ENCODE measurements at regions not wholly inside any gene's neighbourhood (a gene's known extent, or its start where the extent isn't known, plus 50 kb on each side); places are given as distances from the start of the nearest gene placed in this dataset.

DNA sequence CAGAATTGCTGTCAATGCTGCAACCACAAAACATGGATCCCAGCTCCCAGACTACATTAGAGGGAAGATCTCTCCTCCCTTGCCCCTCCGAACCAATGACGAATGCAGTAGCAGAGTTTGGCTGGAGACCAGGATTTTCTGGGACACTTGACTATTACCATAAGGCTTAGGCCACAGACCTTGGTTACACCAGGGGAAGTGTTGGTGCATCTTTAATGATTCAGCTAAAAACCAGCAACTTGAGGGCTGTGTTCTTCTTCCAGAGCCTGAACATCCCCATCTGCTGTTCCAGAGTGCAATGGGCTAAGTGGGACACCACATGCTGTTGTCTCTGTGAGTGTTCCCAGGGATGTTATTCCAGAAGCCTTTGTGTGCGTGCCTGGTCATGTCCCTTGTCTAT is 528.2 kb downstream of the LMO7 start:
- FAIRE-seq, result no peak

DNA sequence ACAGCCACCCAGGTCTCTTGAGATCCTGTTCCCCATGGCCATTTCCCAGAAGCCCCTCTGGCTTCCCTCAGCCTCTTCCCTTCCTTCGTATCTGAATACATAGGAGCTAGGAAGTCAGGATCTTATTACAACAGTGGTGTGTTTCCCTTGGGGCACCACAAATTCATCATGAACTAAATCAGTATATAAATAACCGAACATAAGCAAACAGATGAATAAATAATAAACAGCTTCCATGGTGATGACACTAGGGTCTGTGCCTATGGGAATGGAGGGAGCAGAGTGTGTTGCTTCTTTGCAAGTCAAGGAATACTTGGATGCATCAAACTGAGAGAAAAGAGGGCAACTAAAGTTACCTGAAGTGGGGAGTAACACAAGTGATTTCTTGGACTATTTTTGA is 527.6 kb downstream of the LMO7 start:
- FAIRE-seq, result no peak

DNA sequence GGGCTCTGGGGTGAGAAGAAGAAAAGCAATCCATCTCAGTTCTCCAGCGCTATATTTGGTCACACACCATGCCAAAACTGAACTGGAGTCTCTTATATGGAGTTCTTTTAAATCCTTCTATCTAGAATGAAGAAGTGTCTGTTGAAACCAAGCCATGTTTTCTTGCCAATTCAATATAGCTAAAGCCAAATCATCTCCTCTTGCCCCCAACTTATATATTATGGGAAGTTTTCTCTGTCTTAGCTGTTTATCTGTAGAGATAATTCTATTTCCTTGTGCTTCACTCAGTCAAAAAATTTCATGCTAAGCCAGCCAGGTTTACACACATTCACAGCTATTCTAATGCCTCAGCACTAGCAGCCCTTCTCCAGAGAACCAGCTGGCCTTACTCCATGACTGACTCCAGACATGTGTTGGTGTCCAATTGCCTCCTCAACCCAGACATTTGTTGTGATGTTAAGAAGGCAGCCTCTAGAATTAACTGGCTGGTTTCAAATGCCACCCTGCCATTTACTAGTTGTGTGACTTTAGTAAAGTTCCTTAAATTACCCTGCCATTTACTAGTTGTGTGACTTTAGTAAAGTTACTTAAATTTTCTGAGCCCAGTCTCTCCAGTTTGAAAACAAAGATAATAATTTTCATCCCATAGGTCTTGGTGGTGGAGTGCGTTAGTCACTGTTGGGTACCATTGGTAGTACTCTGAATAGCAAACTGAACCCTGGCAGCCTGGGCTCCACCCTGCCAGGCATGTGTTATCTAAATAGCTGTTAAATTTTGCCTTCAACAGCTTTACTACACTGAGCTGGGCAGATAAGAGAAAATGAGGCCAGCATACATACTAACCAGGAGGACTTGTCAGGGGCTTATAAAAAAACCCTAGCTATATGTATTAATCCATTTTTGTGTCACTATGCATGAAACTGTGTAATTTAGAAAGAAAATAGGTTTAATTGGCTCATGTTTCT is 525.1 kb downstream of the LMO7 start:
- no peak for FAIRE-seq

DNA sequence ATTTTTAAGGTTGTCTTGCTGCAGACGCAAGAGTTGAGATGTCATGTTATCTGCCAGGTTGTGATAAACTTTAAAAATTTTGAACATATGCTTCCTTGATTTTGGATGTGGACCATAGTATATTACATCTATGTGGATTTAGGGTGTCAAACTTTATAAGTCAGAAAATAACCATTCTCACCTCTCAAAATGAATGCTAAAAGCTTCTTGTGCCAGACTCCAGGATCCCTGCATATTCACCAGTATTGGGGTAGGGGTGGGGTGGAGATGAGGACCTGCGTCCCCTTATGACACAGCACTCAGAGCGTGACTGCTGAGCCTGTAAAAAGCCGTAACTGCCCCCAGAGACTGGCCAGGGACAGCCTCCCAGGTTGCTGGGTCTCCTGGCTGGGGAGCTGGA is 524.4 kb downstream of the LMO7 start:
- FAIRE-seq, result no peak

DNA sequence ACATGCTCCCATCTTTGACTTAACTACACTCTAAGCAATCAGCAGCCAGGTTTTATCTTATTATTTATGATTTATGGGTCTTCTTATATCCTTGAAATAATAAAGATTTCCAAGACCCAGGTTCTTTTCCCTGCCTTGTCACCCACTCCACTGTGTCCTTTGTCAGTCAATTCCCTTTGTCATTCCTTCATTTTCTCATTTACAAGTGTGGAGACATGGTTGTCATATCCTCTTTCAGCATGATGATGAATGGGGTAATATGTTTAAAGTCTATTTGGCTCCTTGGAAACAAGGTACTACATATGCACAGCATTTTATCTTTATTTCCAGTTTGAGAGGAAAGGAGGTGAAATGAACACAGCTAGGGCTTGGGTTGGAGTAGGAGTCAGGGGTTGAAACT is 521.8 kb downstream of the LMO7 start:
- FAIRE-seq, result no peak

DNA sequence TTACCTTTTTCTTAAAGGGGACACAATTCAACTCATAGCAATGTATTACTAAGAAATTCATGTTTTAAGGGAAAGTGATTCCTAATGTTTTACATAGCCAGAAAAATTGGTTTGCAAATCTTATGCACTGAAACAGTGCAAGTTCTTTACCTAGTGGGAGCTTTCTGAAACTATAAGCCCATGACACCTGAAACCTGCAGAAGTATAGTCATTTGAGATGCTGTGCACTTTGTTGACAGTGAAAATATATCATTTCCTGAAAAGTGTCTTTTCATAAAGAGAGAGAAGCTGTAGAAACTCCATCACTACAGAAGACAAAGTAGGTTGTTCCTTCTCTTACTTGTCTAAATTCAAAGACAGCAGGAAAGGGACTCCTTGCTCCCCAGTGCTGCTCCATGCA is 517.1 kb downstream of the LMO7 start:
- no peak for FAIRE-seq

DNA sequence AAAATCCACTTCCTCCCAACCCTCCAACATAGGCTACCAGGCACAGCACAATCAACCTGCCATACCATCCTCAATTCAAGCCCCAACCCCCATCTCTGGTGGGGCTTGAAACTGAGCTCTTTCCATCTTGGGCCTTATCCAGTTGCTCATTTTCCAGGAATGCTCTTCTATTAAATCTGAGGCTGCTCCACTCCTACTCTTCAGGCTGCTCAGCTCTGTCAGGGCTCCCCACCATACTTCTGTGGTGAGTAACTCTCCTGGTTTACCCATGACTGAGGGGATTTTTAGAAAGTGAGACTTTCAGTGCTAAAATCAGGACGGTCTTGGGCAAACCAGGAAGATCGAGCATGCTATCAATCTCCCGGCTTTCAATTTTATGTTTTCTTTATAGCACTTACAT is 512.8 kb downstream of the LMO7 start:
- FAIRE-seq, result no peak

DNA sequence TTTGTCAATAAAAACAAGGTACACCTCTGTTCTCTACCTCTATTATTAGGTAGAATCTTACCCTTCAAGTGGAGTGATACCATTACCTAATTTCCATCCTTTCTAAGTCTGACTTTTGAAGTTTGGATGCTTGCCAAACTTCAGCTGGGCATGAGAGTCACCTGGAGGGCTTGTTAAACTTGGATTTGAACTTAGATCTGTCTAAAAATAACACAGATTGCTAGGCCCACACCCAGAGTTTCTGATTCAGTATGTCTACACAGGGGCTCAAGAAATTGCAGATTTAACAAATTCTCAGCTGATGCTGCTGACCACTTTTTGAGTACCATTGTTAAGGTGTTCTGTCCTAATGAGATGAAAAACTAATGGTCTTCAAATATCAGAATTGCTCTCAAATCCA is 512.2 kb downstream of the LMO7 start:
- FAIRE-seq, result no peak

DNA sequence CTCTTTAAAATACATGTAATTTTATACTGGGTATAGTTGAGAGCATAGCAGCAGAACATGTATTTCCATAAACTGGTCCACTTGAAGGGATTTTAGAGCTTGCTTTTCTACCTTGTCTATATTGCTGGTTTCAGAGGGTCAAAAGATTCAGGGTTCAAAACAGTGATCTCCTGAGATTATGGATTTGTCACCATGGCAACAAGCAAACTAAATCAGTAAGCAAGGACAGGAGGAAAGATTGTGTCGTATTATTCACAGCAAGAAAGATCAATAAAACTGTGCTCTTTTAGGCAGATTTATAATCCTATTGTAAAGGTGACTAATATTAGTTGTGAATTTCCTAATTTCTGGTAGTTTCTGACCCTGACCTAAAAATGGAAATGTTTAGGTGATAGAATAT is 496.4 kb downstream of the LMO7 start:
- no peak for FAIRE-seq

DNA sequence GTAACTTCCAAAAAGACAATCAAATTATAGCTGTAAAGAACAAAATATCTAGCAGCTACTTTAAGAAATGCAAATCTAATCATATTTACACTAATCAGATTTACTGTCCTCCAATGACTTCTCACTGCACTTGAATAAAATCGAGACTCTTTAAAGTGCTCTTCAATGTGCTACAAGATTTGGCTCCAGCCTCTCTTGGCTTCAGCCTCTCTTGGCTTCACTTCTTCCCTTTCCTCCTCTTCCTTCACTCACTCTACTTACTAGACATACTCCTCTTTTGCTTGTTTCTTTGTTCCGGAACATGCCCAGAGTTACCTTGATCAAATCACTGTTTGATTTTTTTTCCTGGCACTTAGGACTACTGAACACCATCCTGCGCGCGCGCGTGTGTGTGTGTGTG is 495.4 kb downstream of the LMO7 start:
- FAIRE-seq, result no peak

DNA sequence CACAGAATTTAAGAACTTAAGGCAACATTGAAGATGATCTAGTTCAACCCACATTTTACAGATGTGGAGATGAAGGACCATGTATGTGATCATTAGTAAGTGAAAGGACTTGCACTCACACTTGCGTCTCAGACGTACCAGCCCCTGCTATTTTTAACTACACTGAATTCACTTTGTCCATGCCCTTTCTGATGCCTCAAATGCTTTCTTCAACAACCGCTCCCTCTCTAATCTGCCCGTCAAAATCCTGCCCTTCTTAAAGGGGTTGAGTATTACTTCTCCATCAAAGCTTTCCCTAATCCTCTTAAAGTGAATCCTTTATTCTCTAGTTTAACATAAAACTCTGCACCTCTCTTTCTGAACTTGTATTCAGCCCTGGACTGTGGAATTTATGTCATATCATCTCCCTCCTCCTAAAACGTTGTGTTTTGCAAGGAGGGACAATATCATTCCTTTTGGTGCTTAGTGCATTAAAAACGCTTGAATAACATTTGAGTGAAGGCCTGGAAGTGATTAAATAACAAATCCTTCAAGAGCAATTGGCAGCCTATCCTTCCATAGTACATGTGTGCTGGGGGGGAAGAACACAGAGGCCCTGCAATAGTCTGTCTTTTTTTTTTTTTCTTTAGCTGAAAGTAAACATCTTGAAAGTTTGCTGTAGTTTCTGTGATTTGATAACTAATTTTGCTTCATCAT is 493.3 kb downstream of the LMO7 start:
- FAIRE-seq, result no peak

DNA sequence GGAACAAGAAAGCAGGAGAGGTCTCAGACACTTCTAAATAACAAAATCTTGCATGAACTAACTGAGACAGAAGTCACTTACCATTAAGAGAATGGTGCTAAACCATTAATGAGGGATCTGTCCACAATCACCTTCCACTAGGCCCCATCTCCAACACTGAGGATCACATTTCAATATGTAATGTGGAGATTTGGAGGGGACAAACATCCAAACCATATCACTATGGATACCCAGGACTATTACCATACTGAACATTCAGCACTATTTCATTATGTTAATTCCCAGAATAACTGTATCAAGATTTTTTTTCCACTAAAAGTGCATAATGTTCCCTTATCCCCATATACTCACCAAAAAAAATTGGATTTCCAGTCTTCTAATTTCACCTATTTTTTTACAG is 491.8 kb downstream of the LMO7 start:
- FAIRE-seq, result no peak

DNA sequence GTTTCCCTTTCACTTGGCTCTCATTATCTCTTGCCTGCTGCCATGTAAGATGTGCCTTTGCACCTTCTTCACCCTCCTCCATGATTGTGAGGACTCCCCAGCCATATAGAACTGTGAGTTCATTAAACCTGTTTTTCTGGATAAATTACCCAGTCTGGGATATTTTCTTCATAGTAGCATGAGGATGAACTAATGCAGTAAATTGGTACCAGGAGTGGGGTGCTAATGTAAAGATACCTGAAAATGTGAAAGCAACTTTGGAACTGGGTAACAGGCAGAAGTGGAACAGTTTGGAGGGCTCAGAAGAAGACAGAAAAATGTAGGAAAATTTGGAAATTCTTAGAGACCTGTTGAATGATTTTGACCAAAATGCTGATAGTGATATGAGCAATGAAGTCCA is 487.4 kb downstream of the LMO7 start:
- no peak for FAIRE-seq

DNA sequence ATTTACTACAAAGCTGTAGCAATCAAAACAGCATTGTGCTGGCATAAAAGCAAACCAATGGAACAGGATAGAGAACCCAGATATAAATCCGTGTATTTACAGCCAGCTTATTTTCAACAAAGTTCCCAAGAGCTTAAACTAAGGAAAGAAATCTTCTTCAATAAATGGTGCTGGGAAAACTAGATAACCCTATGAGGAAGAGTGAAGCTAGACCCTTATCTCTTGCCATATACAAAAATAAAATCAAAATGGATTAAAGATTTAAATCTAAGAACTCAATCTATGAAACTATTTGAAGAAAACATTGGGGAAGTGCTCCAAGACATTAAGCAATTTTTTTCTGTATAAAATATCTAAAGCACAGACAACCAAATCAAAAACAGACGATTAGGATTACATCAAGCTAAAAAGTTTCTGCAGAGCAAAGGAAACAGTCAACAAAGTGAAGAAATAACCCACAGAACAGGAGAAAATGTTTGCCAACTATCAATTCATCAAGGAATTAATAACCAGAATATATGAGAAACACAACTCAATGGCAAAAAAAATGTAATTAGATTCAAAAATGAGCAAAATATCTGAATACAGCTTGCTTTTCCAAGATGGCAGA is 480.7 kb downstream of the LMO7 start:
- no peak for FAIRE-seq

DNA sequence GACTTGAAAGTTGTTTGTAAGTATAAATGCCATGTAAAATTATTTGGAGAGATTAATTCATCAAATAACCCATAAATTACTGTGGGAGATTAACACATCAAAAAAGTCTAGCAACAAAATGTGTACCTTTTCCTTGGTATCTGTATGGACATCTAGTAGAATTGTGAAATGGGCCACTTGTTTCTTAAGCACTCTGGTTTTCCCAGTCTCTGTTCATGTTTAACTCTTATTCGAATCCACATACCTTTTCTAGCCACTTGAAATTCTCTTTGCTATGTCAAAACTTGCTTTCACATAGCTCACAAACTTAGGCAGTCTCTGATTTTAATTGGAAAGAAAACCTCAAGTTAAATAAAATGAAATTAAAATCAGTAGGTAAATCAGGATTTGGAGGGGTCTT is 470.6 kb downstream of the LMO7 start:
- FAIRE-seq, result no peak

DNA sequence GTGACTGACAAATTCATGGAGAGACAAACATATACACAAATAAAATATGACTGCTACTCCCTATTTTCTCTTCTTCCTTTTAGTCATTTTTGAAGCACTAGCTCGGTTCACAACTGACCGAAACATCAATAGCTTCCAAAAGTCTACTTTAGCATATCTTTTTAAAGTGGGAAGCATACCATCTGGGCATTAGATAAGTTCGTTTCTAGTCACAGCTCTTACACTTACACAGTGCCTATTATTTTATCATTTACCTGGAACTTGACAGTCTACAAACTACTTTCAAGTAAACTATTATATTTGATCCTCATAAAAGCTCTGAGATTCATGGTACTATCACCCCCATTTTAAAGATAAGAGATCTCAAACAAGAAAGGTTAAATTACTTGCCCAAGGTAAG is 458.5 kb downstream of the LMO7 start:
- no peak for FAIRE-seq

DNA sequence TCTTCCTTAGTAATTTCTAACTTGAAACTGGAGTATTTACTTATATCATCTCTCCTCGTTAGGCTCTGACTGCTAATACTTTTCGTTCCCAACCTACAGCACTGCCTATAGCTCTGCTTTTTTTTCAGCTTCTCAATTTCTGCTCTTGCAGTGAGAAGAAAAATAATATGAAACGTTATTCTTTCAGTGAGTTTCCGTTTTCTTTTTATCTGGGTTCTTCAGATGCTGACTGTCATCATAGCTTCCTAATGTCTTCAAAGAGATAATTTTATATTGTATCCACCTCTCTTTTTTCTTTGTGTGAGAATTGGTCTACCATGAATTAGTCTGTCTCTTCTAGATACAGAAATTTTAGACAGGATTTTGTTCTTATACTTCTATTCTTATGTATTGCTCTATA is 454.9 kb downstream of the LMO7 start:
- no peak for FAIRE-seq

DNA sequence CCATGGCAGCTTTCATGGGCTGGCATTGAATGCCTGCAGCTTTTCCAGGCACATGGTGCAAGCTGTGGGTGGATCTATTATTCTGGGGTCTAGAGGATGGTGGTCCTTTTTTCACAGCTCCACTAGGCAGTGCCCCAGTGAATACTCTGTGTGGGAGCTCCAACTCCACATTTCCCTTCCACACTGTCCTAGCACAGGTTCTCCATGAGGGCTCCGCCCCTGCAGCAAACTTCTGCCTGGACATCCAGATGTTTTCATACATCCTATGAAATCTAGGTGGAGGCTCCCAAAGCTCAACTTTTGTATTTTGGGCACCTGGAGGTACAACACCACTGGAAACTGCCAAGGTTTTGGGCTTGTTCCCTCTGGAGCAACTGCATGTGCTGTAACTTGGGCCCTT is 450.6 kb downstream of the LMO7 start:
- no peak for FAIRE-seq

DNA sequence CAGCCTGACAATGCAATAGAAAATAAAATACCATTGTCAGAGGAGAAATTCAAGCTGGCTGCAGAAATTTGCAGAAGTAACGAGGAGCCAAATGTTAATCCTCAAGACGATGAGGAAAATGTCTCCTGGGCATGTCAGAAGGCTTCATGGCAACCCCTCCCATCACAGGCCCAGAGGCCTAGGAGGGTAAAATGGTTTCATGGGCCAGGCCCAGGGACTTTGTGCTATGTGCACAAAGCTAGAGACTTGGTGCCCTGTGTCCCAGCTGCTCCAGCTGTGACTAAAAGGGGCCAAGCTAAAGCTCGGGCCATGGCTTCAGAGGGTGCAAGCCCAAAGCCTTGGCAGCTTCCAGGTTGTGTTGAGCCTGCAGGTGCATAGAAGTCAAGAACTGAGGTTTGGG is 431.7 kb downstream of the LMO7 start:
- no peak for FAIRE-seq

DNA sequence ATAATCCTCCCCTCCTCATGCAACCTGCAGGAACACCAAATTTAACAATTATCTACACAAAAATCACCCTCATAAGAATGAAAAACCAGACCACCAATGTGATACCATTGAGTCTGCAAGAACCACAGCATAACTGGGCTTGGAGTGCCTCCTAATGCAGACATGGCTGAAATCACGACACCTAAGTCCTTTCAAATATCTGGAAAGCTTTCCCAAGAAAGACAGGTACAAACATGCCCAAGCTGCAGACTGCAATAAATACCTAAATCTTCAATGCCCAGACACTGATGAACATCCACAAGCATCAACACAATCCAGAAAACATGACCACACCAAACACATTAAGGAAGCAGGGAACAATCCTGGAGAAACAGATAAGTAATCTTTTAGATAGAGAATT is 417.1 kb downstream of the LMO7 start:
- FAIRE-seq, result no peak

DNA sequence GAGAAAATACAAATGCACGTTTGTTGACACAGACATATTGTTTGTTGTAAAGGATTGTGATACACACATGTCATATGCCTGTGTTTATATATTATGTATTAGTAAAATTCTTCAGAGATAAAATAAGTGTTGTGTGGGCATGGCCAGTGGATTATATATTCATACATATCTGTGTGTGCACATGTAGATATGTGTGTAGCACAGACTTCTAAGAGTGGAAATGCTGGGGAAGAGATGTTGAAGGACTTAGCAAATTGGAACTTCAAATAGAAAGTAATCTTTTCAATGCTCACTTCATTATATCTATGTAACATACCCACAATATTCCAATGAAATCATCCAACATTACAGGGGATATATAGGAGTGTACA is 413.2 kb downstream of the LMO7 start:
- FAIRE-seq, result no peak

DNA sequence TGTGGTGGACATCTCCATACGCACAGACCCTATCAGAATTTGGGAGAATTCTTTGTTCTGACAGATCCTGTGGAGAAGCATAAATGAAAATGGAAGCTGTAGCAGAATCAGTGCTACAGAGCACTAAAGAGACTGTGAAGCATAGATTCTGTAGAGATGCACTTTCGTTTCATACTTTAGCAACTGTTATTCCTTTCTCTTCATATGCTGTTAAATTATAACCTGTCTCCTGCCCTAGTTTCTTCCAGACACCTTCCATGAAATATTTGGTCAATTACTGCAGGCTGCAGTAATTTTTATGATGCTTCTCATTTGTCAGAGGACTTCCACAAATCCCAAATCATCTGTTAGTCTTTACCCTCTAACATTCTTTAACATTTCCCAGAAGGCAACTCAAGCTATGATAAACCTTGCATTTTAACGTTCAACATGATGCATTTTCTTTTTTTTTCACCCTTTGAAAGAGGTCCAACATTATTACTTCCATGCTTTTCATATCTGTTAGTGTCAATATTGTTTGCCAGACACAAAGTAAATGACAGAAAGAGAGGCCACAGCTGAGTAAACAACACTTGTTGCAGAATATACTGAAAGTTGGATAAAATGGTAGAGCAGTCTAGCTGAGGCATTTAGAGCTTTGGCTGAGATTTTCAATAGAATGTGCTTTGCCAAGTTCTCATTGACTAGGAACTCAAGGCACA is 412.7 kb downstream of the LMO7 start:
- FAIRE-seq, result no peak

DNA sequence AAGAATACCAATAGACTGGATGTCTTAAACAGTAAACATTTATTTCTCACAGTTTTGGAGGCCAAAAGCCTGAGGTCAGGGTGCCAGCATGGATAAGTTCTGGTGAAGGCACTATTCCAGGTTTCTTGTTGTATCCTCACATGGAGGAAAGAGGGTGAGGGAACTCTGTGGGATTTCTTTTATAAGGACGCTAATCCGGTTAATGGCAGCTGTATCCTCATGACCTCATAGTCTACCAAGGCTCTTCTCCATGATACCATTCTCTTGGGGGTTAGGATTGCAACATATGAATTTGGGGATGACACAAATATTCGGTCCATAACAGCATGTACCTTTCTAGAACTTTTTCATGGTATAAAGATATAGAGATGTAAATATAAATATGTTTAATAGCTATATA is 412.0 kb downstream of the LMO7 start:
- no peak for FAIRE-seq

Measured in colon (tissue), 2 donors.